Subcutaneous abdominal adipose tissue (tissue), 5 donors: ENCODE measurements at regions not wholly inside any gene's neighbourhood (a gene's known extent, or its start where the extent isn't known, plus 50 kb on each side); places are given as distances from the start of the nearest gene placed in this dataset.

Experiments used
- H3K27ac ChIP-seq: one replicate; pipeline ENCODE4 v1.7.0; 2013; ENCODE audit warnings: low read depth, mild to moderate bottlenecking, inconsistent platforms, low read length, moderate library complexity
- H3K27me3 ChIP-seq, 5 donors: one replicate each; pipeline ENCODE4 v1.7.0; 2013; ENCODE audit warnings: low read length in 5 of 5, inconsistent platforms in 1 of 5; ENCODE audit not compliant: control insufficient read depth in 5 of 5, insufficient read depth in 4 of 5
- H3K36me3 ChIP-seq, 5 donors: one replicate each; pipeline ENCODE4 v1.7.0; 2013; ENCODE audit warnings: low read length in 5 of 5; ENCODE audit not compliant: control insufficient read depth in 5 of 5, insufficient read depth in 5 of 5
- H3K4me1 ChIP-seq, 5 donors: one replicate each; pipeline ENCODE4 v1.7.0; 2013; ENCODE audit warnings: low read length in 5 of 5, mild to moderate bottlenecking in 3 of 5, moderate library complexity in 1 of 5; ENCODE audit not compliant: control insufficient read depth in 5 of 5, insufficient read depth in 5 of 5
- H3K4me3 ChIP-seq, 5 donors: one replicate each; pipeline ENCODE4 v1.7.0; 2013; ENCODE audit warnings: low read length in 5 of 5, low read depth in 1 of 5
- H3K9ac ChIP-seq, 5 donors: one replicate each; pipeline ENCODE4 v1.7.0; 2013; ENCODE audit warnings: low read length in 5 of 5, mild to moderate bottlenecking in 4 of 5, moderate library complexity in 3 of 5
- H3K9me3 ChIP-seq, 5 donors: one replicate each; pipeline ENCODE4 v1.7.0; 2013; ENCODE audit warnings: low read length in 5 of 5; ENCODE audit not compliant: control insufficient read depth in 5 of 5
- donor health status: healthy.
- donor health status: healthy.
- donor health status: healthy.
- donor health status: healthy.
- donor health status: healthy.

DNA sequence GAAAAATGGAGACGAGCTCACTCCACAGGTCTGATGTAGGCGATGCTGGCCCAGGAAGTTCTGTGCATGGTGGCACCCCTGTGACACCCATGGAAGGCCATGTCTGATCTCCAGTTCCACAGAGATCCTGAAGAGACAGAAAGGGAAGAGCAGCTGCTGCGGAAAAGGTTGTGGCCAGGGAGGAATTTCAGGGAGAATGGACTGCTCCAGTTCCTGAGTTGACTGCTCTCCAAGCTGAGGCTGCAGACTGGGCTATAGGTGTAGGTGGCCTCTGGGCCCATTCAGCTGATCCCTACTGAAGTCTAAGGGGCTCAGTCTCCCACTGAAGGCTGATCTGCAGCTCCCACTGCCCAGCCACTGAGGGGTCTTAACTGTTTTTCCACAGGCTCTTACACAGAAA lies 89.2 kb downstream of the ETS2 start:
- Histone ChIP-seq H3K9me3 (no peaks in the 10 kb centered on the region), H3K4me3 (no peak overlapping the region), H3K9ac (no peak overlapping the region), H3K27ac (no peak overlapping the region), H3K36me3 (no peaks in the 10 kb centered on the region), H3K4me1 (no peaks in the 10 kb centered on the region), H3K27me3 (no peaks in the 10 kb centered on the region)

DNA sequence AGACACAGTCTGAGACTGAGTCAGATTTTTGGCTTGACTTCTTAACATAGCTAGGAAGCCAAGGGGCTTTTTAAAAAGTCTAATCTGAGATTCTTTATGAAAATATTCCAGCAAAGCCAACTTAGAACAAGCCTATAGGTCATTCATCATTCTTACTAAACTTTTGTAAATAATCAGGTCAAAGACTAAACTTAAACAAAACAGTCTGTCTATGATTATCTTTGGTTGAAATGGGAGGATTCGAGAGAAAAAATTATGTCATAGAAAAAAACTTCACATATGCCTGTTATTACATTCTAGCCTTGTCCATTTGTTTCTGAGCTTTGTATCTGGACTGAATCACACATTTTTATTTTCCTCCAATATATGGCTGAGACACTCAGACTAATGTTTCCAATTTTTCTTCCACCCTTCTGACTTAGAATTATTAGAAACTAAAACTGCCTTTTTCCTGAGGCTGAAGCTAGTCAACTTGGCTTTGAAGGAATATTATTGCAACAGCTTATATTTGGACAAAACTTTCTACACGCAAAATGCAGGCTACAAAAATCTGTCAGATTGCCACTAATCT lies 83.3 kb downstream of the ETS2 start:
- Histone ChIP-seq H3K27me3 (no peaks in the 10 kb centered on the region), H3K9ac (no peak overlapping the region), H3K4me3 (no peak overlapping the region), H3K36me3 (no peaks in the 10 kb centered on the region), H3K27ac (no peak overlapping the region), H3K4me1 (no peaks in the 10 kb centered on the region), H3K9me3 (peaks cover 0 to 15% (median 13%) of the 10 kb centered on the region in 5 donors)

DNA sequence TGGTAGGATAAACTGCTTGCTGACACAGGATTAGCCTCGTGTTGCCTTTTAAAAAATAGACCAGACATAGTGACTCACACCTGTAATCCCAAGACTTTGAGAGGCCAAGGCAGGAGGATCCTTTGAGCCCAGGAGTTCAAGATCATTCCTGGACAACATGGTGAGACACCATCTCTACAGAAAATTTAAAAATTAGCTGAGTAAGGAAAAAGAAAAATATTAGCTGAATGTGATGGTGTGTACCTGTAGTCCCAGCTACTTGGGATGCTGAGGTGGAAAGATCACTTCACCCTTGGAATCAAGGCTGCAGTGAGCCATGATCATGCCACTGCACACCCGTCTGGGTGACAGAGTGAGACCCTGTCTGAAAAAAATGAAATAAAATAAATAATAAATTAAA lies 82.0 kb downstream of the ETS2 start:
- Histone ChIP-seq H3K27me3 (no peaks in the 10 kb centered on the region), H3K4me3 (peak overlapping the region in 1 of 5 donors; percentile 22), H3K9ac (no peak overlapping the region), H3K27ac (no peak overlapping the region), H3K36me3 (no peaks in the 10 kb centered on the region), H3K4me1 (no peaks in the 10 kb centered on the region), H3K9me3 (peaks cover 0 to 15% (median 13%) of the 10 kb centered on the region in 5 donors)

DNA sequence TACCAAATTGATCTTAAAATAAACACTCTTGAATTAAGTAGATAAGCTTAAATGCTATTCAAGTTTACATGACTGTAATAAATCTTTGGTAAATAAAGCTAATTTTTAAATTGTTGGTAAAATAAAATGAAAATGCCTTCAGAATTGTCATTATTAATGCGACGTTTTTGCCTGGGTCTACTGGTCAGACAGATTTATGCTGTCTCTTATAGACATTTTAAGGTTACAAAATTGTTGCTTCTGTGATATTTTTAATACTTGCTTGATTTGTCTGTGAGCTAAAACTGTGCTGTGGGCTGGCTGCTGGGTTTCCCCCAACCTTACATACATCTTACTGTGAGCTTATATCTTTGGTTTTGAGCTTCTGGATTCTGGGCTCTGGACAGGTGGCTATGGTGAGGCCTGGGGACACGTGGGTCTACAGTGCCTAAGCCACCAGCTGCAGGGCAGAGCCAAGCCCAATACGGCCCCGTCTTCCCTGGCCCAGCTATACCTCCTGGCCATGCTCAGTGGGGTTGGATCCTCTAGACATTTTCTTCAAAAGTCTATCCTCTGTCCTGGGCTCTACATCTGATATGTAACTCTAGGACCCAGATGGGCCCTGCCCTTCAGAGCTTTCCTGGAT lies 81.4 kb downstream of the ETS2 start:
- no peaks in the 10 kb centered on the region for H3K4me1 ChIP-seq
- no peak overlapping the region for H3K27ac ChIP-seq
- peaks cover 0 to 15% (median 13%) of the 10 kb centered on the region in 5 donors for H3K9me3 ChIP-seq
- H3K36me3 ChIP-seq: no peaks in the 10 kb centered on the region
- H3K9ac ChIP-seq: no peak overlapping the region
- no peaks in the 10 kb centered on the region for H3K27me3 ChIP-seq
- peak overlapping the region in 1 of 5 donors; percentile 22 for H3K4me3 ChIP-seq

DNA sequence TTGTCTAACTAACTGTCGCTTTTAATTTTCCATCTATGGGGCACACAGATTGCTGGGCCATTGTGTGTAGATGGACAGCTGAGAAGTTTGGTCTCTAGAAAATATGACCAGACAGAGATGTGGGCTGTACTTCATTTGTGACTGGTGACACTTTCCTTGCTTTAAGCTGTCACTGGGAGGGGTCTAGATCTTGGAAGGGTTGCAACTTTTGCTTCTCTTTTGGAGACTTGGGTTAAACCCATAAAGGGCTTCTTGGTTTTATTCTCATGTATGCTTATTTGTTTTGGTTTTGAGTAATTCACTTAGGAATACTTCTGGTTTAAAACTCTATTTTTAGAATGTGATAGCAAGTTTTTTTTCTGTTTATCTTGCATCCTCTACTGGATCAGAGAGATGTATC lies 80.2 kb downstream of the ETS2 start:
- no peak overlapping the region for H3K27ac ChIP-seq
- H3K4me3 ChIP-seq: no peak overlapping the region
- no peaks in the 10 kb centered on the region for H3K4me1 ChIP-seq
- H3K27me3 ChIP-seq: no peaks in the 10 kb centered on the region
- H3K9ac ChIP-seq: no peak overlapping the region
- H3K9me3 ChIP-seq: peaks cover 0 to 19% (median 15%) of the 10 kb centered on the region in 5 donors
- no peaks in the 10 kb centered on the region for H3K36me3 ChIP-seq

DNA sequence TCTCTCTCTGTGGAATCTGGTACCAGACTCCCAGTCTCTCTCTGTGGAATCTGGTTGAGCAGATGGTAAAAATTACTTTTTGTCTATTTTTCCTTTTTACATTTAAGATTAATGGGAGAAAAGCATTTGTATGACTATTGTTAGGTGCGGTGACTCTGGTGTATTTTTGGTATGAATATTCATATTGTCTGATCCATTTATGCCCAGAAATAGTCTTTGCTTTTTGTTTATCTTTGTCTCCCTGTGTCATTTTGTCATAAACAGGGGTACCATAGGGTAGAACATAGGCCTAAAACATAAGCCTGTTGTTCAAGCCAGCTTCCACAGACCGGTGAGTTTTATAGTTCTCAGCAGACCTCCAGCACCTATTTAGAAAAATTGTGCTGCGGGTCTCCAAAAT lies 78.7 kb downstream of the ETS2 start:
- Histone ChIP-seq H3K9ac (no peak overlapping the region), H3K27ac (no peak overlapping the region), H3K4me1 (no peaks in the 10 kb centered on the region), H3K36me3 (no peaks in the 10 kb centered on the region), H3K27me3 (no peaks in the 10 kb centered on the region), H3K4me3 (no peak overlapping the region), H3K9me3 (peaks cover 3 to 23% (median 17%) of the 10 kb centered on the region in 5 donors)

DNA sequence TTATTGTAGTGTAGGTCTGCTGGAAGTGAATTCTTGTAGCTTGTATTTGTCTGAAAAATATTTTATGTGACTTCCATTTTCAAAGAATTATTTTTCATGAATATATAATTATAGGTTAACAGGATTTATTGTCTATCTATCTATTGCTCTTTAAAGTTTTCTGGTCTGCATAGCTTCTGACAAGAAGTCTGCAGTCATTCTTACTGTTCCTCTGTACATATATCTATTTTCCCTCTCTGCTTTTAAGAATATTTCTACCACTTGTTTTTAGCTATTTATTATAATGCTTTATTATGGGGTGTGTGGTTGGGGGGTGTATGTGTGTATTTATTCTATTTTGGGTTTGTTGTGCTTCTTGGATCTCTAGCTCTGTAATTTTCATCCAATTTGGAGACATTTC lies 77.4 kb downstream of the ETS2 start:
- Histone ChIP-seq H3K9ac (no peak overlapping the region), H3K27me3 (no peaks in the 10 kb centered on the region), H3K9me3 (peaks cover 3 to 23% (median 17%) of the 10 kb centered on the region in 5 donors), H3K27ac (no peak overlapping the region), H3K4me3 (no peak overlapping the region), H3K36me3 (no peaks in the 10 kb centered on the region), H3K4me1 (peaks cover 0 to 7% (median 0%) of the 10 kb centered on the region in 5 donors)

DNA sequence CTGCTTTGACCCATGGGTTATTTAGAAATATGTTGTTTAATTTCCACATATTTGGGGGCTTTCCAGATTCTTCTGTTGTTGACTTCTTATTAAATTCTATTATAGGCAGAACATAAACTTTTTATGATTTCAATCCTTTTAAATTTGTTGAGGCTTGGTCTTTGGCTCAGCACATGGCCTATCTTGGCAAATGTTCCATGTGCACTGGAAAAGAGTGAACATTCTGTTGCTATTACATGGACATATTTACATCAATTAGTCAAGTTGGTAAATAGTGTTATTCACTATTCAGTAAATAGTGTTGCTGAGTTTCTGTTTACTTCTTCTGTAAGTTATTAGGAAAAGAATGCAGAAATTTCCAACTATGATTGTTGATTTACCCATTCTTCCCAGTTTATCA lies 75.4 kb downstream of the ETS2 start:
- H3K36me3 ChIP-seq: no peaks in the 10 kb centered on the region
- no peak overlapping the region for H3K9ac ChIP-seq
- H3K4me3 ChIP-seq: no peak overlapping the region
- peaks cover 0 to 11% (median 5%) of the 10 kb centered on the region in 5 donors for H3K9me3 ChIP-seq
- no peak overlapping the region for H3K27ac ChIP-seq
- H3K4me1 ChIP-seq: peaks cover 0 to 7% (median 0%) of the 10 kb centered on the region in 5 donors
- no peaks in the 10 kb centered on the region for H3K27me3 ChIP-seq

DNA sequence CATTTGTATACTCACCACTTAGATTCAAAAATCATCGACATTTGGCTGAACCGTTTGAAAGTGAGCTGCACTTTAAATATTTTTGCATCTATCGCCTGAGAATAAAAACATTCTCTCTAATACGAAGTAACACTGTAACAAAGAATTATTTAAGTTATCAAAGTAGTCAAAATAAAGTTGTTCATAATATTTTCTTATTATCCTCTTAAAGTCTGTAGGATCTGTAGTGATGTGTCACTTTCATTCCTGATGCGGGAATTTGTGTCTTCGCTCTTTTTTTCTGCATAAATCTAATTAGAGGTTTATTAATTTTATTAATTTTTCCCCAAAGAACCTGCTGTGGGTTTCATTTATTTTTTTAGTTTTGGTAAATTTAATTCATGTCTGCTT lies 74.8 kb downstream of the ETS2 start:
- H3K36me3 ChIP-seq: no peaks in the 10 kb centered on the region
- no peaks in the 10 kb centered on the region for H3K27me3 ChIP-seq
- H3K27ac ChIP-seq: no peak overlapping the region
- no peak overlapping the region for H3K9ac ChIP-seq
- peaks cover 0 to 7% (median 0%) of the 10 kb centered on the region in 5 donors for H3K4me1 ChIP-seq
- peaks cover 0 to 11% (median 5%) of the 10 kb centered on the region in 5 donors for H3K9me3 ChIP-seq
- H3K4me3 ChIP-seq: no peak overlapping the region

DNA sequence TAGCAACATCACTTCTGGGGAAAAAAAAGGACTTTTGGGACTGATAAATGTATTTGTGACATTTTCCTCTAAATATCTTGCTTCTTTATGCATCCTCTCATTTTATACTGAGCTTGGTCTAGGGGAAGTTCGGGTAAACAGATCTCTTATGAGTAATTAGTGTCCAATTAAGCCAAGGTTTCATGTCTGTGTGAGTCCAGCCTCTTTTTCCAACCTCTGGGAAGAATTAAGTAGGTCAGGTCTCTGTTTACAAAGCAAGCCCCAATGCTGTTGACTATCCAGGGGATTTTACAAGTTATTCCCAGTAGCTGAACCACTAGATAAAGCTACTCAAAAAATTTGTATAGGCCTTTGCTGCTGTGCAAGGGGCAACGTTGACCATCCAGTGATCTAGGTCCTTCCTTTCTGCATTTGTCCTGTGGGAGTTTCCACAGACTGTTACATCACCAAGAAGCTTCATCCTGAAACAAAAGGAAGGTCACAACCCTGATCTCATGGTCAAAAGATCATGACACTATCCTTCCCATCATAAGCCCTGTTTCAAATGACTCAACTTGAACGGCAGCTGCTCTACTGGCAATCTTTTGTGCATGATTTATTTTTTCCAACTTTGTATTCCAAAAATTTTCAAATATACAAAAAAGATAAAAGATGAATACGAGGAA lies 74.3 kb downstream of the ETS2 start:
- Histone ChIP-seq H3K27ac (no peak overlapping the region), H3K4me3 (no peak overlapping the region), H3K9ac (no peak overlapping the region), H3K27me3 (no peaks in the 10 kb centered on the region), H3K9me3 (peaks cover 0 to 11% (median 5%) of the 10 kb centered on the region in 5 donors), H3K4me1 (peaks cover 0 to 7% (median 0%) of the 10 kb centered on the region in 5 donors), H3K36me3 (no peaks in the 10 kb centered on the region)
